CD14-positive monocyte (primary cell): ENCODE measurements at regions not wholly inside any gene's neighbourhood (a gene's known extent, or its start where the extent isn't known, plus 50 kb on each side); places are given as distances from the start of the nearest gene placed in this dataset.

ENCODE experiments used
- DNase-seq, 3 donors: peaks; one replicate each; pipeline ENCODE4 v3.0.0-alpha.2; 2011 to 2022
- H2AFZ ChIP-seq: 2 replicates; pipeline ENCODE4 v1.6.0; 2012; ENCODE audit warnings: mild to moderate bottlenecking, low read depth, low read length, inconsistent platforms; ENCODE audit not compliant: insufficient read depth, poor library complexity, severe bottlenecking
- H3K27ac ChIP-seq, 2 donors: 1 replicate in 1 of 2; 2 replicates in 1 of 2; pipeline ENCODE4 v1.5.1; 2012 to 2013; ENCODE audit warnings: low read length in 2 of 2, control low read depth in 1 of 2, inconsistent platforms in 1 of 2, low read depth in 1 of 2, mild to moderate bottlenecking in 1 of 2
- H3K27me3 ChIP-seq, 2 donors: one replicate each; pipeline versions ENCODE4 v1.6.0 to v1.6.1; 2011 to 2013; ENCODE audit warnings: low read length in 2 of 2; ENCODE audit not compliant: control insufficient read depth in 2 of 2, insufficient read depth in 2 of 2
- H3K36me3 ChIP-seq, 2 donors: replicated peaks in 1 of 2; 1 replicate in 1 of 2; 2 replicates in 1 of 2; pipeline versions ENCODE4 v1.5.1 to v1.6.1; 2012 to 2013; ENCODE audit warnings: low read length in 2 of 2, control low read depth in 1 of 2, inconsistent platforms in 1 of 2, mild to moderate bottlenecking in 1 of 2; ENCODE audit not compliant: insufficient read depth in 2 of 2, control insufficient read depth in 1 of 2
- H3K4me1 ChIP-seq, 2 donors: 1 replicate in 1 of 2; 2 replicates in 1 of 2; pipeline versions ENCODE4 v1.5.1 to v1.6.1; 2012 to 2013; ENCODE audit warnings: low read length in 2 of 2, control low read depth in 1 of 2, inconsistent platforms in 1 of 2, mild to moderate bottlenecking in 1 of 2, moderate library complexity in 1 of 2; ENCODE audit not compliant: insufficient read depth in 2 of 2, control insufficient read depth in 1 of 2
- H3K4me2 ChIP-seq: replicated peaks from 2 replicates; pipeline ENCODE3; 2012; ENCODE audit warnings: low read length, moderate library complexity, mild to moderate bottlenecking; ENCODE audit not compliant: poor library complexity, severe bottlenecking; ENCODE audit errors: extremely low read depth
- H3K4me3 ChIP-seq, 3 experiments: fragments of 200-600 bp in 1 of 3; sonication (generic) in 1 of 3; replicated peaks in 1 of 3; 1 replicate in 2 of 3; 2 replicates in 1 of 3; pipeline ENCODE4 v1.5.1; 2011 to 2013; ENCODE audit warnings: low read length in 3 of 3, mild to moderate bottlenecking in 3 of 3, control low read depth in 2 of 3, low read depth in 2 of 3, inconsistent platforms in 1 of 3, moderate library complexity in 1 of 3
- H3K79me2 ChIP-seq: 2 replicates; pipeline ENCODE4 v1.6.0; 2012; ENCODE audit warnings: mild to moderate bottlenecking, control low read depth, inconsistent platforms, low read length, moderate library complexity; ENCODE audit not compliant: insufficient read depth
- H3K9ac ChIP-seq: 2 replicates; pipeline ENCODE4 v1.6.0; 2017; ENCODE audit warnings: low read length, mild to moderate bottlenecking; ENCODE audit not compliant: insufficient read depth, poor library complexity, severe bottlenecking
- H3K9me3 ChIP-seq, 2 donors: replicated peaks in 1 of 2; 1 replicate in 1 of 2; 2 replicates in 1 of 2; pipeline versions ENCODE4 v1.5.1 to v1.6.1; 2012 to 2013; ENCODE audit warnings: low read length in 2 of 2, control low read depth in 1 of 2; ENCODE audit not compliant: control insufficient read depth in 1 of 2, insufficient read depth in 1 of 2
- H4K20me1 ChIP-seq: 2 replicates; pipeline ENCODE4 v1.6.0; 2012; ENCODE audit warnings: mild to moderate bottlenecking, low read length, control low read depth, moderate library complexity; ENCODE audit not compliant: insufficient read depth
- H3K27ac Mint-ChIP-seq, 7 donors: one replicate each; pipeline ENCODE4 v1.8.0; 2020; ENCODE audit warnings: mild to moderate bottlenecking in 7 of 7, mixed read lengths in 7 of 7, moderate library complexity in 6 of 7, inconsistent platforms in 2 of 7
- H3K27me3 Mint-ChIP-seq, 3 donors: one replicate each; pipeline ENCODE4 v1.8.0; 2021 to 2022; ENCODE audit warnings: low read depth in 3 of 3, mild to moderate bottlenecking in 3 of 3, mixed read lengths in 3 of 3, moderate library complexity in 3 of 3, inconsistent platforms in 1 of 3
- H3K36me3 Mint-ChIP-seq, 2 donors: one replicate each; pipeline ENCODE4 v1.8.0; 2020; ENCODE audit warnings: mixed read lengths in 2 of 2, inconsistent platforms in 1 of 2, mild to moderate bottlenecking in 1 of 2
- H3K4me1 Mint-ChIP-seq: one replicate; pipeline ENCODE4 v1.8.0; 2020; ENCODE audit warnings: mild to moderate bottlenecking, mixed read lengths
- H3K4me3 Mint-ChIP-seq, 2 donors: one replicate each; pipeline ENCODE4 v1.8.0; 2020; ENCODE audit warnings: mild to moderate bottlenecking in 2 of 2, mixed read lengths in 2 of 2, moderate library complexity in 1 of 2
- H3K9me3 Mint-ChIP-seq, 7 donors: one replicate each; pipeline ENCODE4 v1.8.0; 2020 to 2022; ENCODE audit warnings: mixed read lengths in 7 of 7, mild to moderate bottlenecking in 6 of 7, moderate library complexity in 6 of 7, inconsistent platforms in 2 of 7
- WGBS: methylation state at CpG from one replicate; pipeline ENCODE4 v1.1.5; 2013; ENCODE audit warnings: missing lambda C conversion rate; ENCODE audit not compliant: insufficient coverage; 5-methylcytosine and 5-hydroxymethylcytosine counted together
- intact Hi-C, 2 donors: fragments of 100-400 bp; cut with micrococcal nuclease; formaldehyde crosslinking; loops; one replicate each; pipeline versions ENCODE4 v1.15.0 to v1.15.1; 2023
- TF ChIP-seq, protein P1 (sequence below): fragments of 200-600 bp; IDR thresholded peaks from one replicate; pipeline ENCODE4 v1.8.0; 2022; ENCODE audit warnings: antibody characterized with exemption, mild to moderate bottlenecking

- intact Hi-C loops: no loop called here
- Histone ChIP-seq H2AFZ (no peak overlapping the region), H3K4me1 (no peaks in the 10 kb centered on the region), H3K9me3 (no peaks in the 10 kb centered on the region), H3K79me2 (no peaks in the 10 kb centered on the region), H3K9ac (no peak overlapping the region), H3K27me3 (no peaks in the 10 kb centered on the region), H3K27ac (no peak overlapping the region), H4K20me1 (no peaks in the 10 kb centered on the region), H3K36me3 (no peaks in the 10 kb centered on the region), H3K4me2 (no peak overlapping the region), H3K4me3 (no peak overlapping the region)
- Mint-ChIP-seq H3K36me3 (no peaks in the 10 kb centered on the region), H3K9me3 (no peaks in the 10 kb centered on the region), H3K27me3 (peaks cover 0 to 3% (median 2%) of the 10 kb centered on the region in 3 donors), H3K4me1 (peaks cover 8% of the 10 kb centered on the region), H3K27ac (no peak overlapping the region), H3K4me3 (no peak overlapping the region)
- TF ChIP-seq, protein P1, sequence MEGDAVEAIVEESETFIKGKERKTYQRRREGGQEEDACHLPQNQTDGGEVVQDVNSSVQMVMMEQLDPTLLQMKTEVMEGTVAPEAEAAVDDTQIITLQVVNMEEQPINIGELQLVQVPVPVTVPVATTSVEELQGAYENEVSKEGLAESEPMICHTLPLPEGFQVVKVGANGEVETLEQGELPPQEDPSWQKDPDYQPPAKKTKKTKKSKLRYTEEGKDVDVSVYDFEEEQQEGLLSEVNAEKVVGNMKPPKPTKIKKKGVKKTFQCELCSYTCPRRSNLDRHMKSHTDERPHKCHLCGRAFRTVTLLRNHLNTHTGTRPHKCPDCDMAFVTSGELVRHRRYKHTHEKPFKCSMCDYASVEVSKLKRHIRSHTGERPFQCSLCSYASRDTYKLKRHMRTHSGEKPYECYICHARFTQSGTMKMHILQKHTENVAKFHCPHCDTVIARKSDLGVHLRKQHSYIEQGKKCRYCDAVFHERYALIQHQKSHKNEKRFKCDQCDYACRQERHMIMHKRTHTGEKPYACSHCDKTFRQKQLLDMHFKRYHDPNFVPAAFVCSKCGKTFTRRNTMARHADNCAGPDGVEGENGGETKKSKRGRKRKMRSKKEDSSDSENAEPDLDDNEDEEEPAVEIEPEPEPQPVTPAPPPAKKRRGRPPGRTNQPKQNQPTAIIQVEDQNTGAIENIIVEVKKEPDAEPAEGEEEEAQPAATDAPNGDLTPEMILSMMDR: no peak
- DNase-seq: no peak
- whole genome bisulfite sequencing: no CpG with 5 or more reads among the region's 1 CpG
Measured at GRCh38 chr2:176752295-176752694, 460.3 kb upstream of the HNRNPA3 start.

DNA sequence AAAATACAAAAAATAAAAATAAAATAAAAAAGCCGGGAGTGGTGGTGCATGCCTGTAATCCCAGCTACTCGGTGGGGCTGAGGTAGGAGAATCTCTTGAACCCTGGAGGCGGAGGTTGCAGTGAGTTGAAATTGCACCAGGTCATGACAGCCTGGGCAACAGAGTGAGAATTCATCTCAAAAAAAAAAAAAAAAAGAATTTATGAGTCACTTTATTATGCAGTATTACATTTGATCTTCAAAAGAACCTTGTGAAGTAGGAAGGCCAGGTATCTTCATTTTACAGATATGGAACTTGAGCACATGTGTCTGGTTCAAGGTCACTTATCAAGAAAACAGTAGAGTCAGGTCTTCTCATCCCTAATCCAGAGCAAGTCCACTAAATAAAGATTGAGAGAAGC lies 459.4 kb upstream of the HNRNPA3 start:
- Histone ChIP-seq H3K9me3 (no peaks in the 10 kb centered on the region), H2AFZ (no peak overlapping the region), H3K4me1 (no peaks in the 10 kb centered on the region), H3K4me2 (no peak overlapping the region), H3K27ac (no peak overlapping the region), H4K20me1 (no peaks in the 10 kb centered on the region), H3K27me3 (no peaks in the 10 kb centered on the region), H3K9ac (no peak overlapping the region), H3K79me2 (no peaks in the 10 kb centered on the region), H3K36me3 (no peaks in the 10 kb centered on the region), H3K4me3 (no peak overlapping the region)
- Mint-ChIP-seq H3K27ac (no peak overlapping the region), H3K4me1 (peaks cover 8% of the 10 kb centered on the region), H3K4me3 (no peak overlapping the region), H3K27me3 (peaks cover 0 to 3% (median 2%) of the 10 kb centered on the region in 3 donors), H3K9me3 (no peaks in the 10 kb centered on the region), H3K36me3 (no peaks in the 10 kb centered on the region)
- DNase-seq: no peak
- TF ChIP-seq, protein P1: no peak
- WGBS: no CpG with 5 or more reads among the region's 3 CpGs
- intact Hi-C loops: no loop called here
